Esophagus (tissue), 2 donors: ENCODE measurements at regions not wholly inside any gene's neighbourhood (a gene's known extent, or its start where the extent isn't known, plus 50 kb on each side); places are given as distances from the start of the nearest gene placed in this dataset.

ENCODE experiments used
- H3K27ac ChIP-seq, 2 donors: one replicate each; pipeline ENCODE4 v1.5.1; 2013; ENCODE audit warnings: low read depth in 2 of 2, mild to moderate bottlenecking in 2 of 2, inconsistent platforms in 1 of 2, low read length in 1 of 2, moderate library complexity in 1 of 2
- H3K27me3 ChIP-seq, 2 donors: one replicate each; pipeline ENCODE4 v1.6.1; 2013; ENCODE audit warnings: low read length in 2 of 2, control low read depth in 1 of 2, mild to moderate bottlenecking in 1 of 2; ENCODE audit not compliant: insufficient read depth in 2 of 2, control insufficient read depth in 1 of 2
- H3K36me3 ChIP-seq, 2 donors: one replicate each; pipeline ENCODE4 v1.6.1; 2013; ENCODE audit warnings: low read length in 1 of 2; ENCODE audit not compliant: control insufficient read depth in 2 of 2, insufficient read depth in 2 of 2
- H3K4me1 ChIP-seq, 2 donors: one replicate each; pipeline ENCODE4 v1.6.1; 2013; ENCODE audit warnings: low read length in 1 of 2; ENCODE audit not compliant: control insufficient read depth in 2 of 2, insufficient read depth in 2 of 2
- H3K4me3 ChIP-seq, 2 donors: one replicate each; pipeline ENCODE4 v1.5.1; 2013; ENCODE audit warnings: low read length in 2 of 2, mild to moderate bottlenecking in 2 of 2, low read depth in 1 of 2, moderate library complexity in 1 of 2
- H3K9me3 ChIP-seq, 2 donors: one replicate each; pipeline ENCODE4 v1.6.1; 2013; ENCODE audit warnings: mild to moderate bottlenecking in 2 of 2, low read depth in 1 of 2, low read length in 1 of 2, moderate library complexity in 1 of 2; ENCODE audit not compliant: control insufficient read depth in 2 of 2, insufficient read depth in 1 of 2
- WGBS, 2 donors: extraction: QIAGEN DNeasy Blood & Tissue Kit; methylation state at CpG; one replicate each; pipeline ENCODE4 v1.1.7; 2013; 5-methylcytosine and 5-hydroxymethylcytosine counted together
- donor health status: healthy with polysubstance abuse.
- donor health status: Bipolar disorder and iron deficiency.

DNA sequence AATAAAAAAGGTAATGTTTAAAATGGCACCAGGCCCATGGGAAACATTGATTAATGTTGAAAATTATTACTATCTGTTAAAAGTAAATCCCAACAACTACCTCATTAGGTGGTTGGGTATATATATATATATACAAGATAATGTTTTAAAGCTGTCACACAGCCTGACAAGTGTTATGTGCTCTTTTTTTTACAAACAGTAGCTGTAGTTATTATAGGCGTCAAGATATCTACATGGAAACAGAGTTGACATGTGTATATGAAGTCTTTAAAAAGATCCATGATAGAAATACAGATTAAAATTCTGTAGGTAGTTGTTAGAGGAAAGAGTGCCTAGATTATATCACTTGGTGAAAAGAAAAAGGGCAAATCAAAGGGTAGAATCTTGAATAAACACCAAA lies 279.9 kb downstream of the SLITRK6 start:
- Histone ChIP-seq H3K4me3 (no peak overlapping the region), H3K36me3 (no peaks in the 10 kb centered on the region), H3K9me3 (no peaks in the 10 kb centered on the region), H3K27ac (no peak overlapping the region), H3K4me1 (no peaks in the 10 kb centered on the region), H3K27me3 (no peaks in the 10 kb centered on the region)
- 46 to 51% methylated on average over 1 of the region's 1 CpG for WGBS, 2 donors

DNA sequence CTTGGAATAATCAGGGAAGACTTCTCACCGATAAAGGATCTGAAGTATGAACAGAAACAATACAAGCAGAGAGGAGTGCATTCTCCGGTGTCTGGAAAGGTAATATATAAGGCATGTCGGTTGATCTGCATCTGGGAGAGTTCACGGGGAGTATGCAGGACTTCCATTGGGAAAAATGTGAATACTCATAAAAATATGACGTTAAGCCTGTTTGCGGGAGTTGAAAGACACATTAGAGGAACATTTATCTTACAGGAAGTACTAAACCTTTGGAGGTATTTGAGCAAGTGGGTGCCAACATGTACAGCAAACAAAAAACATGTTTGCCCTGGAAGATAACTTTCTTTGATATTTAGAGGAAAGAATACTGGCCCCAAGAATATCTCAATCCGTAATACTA lies 286.8 kb downstream of the SLITRK6 start:
- H3K4me1 ChIP-seq: peaks cover 0 to 3% of the 10 kb centered on the region in 2 donors
- H3K36me3 ChIP-seq: no peaks in the 10 kb centered on the region
- WGBS, 2 donors: 58 to 88% methylated on average over 7 of the region's 7 CpGs
- no peaks in the 10 kb centered on the region for H3K27me3 ChIP-seq
- H3K27ac ChIP-seq: no peak overlapping the region
- H3K9me3 ChIP-seq: peaks cover 0 to 2% of the 10 kb centered on the region in 2 donors
- no peak overlapping the region for H3K4me3 ChIP-seq

DNA sequence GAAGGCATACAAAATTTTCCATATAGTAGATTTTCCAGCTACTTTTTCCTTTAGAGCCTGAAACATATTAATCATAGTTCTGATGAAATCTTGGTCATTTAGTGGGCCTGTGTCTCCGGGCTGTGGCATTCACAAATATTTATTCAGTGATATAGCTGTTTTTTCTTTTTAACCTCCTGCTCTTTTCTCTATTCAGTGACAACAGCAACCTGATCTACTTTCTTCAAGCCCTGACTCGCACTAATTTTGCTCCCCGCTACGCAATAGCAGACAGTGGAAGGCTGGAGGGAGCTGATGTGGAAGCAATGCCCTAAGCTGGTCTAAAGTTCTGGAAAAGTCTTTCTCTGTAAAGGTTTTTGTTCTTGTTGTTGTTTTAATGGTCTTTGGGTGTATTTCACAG lies 289.7 kb downstream of the SLITRK6 start:
- 48 to 49% methylated on average over 4 of the region's 4 CpGs for WGBS, 2 donors
- H3K36me3 ChIP-seq: no peaks in the 10 kb centered on the region
- no peaks in the 10 kb centered on the region for H3K27me3 ChIP-seq
- H3K27ac ChIP-seq: no peak overlapping the region
- H3K4me3 ChIP-seq: no peak overlapping the region
- H3K4me1 ChIP-seq: peaks cover 0 to 3% of the 10 kb centered on the region in 2 donors
- peaks cover 0 to 2% of the 10 kb centered on the region in 2 donors for H3K9me3 ChIP-seq

DNA sequence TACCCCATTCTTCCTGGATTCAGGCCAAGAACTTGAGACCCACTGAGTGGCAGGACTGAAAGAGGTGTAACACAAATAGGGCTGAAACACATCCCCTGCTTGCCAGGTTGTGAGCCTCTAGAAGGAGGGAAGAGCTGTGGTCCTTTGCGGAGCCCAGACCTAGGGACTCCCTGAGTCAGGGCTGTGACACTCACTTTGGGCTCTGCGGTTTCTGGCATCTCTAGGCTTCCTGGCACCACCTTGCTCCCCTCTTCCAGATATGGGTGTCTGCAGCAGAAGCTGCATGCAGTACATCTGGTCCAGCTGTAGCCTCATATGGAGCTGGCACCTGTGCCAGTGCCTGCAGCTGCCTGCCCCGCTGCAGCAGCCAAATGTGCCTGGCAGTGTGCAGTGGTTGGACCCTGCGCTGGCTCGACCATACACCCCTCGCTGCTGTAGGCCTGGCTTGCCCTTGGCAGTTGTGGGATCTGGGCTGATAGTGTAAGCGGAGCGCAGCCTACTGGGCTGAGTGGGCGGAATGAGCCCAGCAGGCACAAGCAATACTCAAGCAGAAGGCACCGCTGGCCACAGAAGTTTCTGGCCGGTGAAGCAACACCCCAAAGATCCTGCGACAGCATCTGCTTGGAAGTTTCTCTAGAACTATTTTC lies 290.4 kb downstream of the SLITRK6 start:
- peaks cover 0 to 3% of the 10 kb centered on the region in 2 donors for H3K4me1 ChIP-seq
- H3K27me3 ChIP-seq: no peaks in the 10 kb centered on the region
- H3K4me3 ChIP-seq: no peak overlapping the region
- no peak overlapping the region for H3K27ac ChIP-seq
- 63 to 66% methylated on average over 12 of the region's 12 CpGs for WGBS, 2 donors
- peaks cover 0 to 2% of the 10 kb centered on the region in 2 donors for H3K9me3 ChIP-seq
- no peaks in the 10 kb centered on the region for H3K36me3 ChIP-seq

DNA sequence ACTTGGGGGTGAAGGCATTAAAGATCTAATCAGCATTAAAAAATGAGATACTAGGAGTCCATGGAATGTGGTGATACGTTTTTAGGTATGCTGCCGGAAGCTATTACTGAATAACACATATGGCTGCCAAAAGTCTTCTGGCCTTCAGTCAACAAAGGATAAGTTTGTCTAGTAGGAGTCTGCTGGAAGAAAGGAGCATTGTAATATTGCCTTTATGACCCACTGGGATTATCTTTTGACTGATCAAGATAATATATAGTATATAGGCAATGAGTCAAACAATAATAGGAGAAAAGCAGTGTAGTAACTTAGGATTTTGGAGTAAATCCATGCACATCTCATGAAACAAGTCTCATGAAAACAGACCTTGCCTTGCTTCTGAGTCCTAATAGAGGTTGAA lies 295.4 kb downstream of the SLITRK6 start:
- H3K4me1 ChIP-seq: peaks cover 0 to under 1% of the 10 kb centered on the region in 2 donors
- no peak overlapping the region for H3K4me3 ChIP-seq
- no peaks in the 10 kb centered on the region for H3K36me3 ChIP-seq
- H3K27me3 ChIP-seq: no peaks in the 10 kb centered on the region
- H3K27ac ChIP-seq: no peak overlapping the region
- 31 to 35% methylated on average over 2 of the region's 2 CpGs for WGBS, 2 donors
- peaks cover 0 to 2% of the 10 kb centered on the region in 2 donors for H3K9me3 ChIP-seq

DNA sequence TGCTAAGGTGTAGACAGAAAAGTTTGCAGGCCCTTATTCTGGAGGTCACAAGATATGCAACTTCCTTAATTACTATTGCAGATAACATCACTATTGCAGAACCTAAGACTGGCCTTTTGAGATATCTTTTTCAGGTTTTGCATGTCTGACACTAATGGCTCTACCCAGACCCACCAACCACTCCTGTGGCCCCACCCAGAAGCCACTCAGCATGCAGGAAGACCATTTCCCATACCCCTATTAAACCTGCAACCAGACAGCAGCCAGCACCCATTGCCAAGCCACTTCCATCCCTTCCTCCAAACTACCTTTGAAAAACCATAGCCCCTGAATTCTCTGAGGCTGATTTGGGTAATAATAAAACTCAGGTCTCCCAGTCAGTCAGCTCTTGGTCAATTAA lies 297.6 kb downstream of the SLITRK6 start:
- H3K27me3 ChIP-seq: no peaks in the 10 kb centered on the region
- no peak overlapping the region for H3K4me3 ChIP-seq
- no peak overlapping the region for H3K27ac ChIP-seq
- H3K9me3 ChIP-seq: no peaks in the 10 kb centered on the region
- no peaks in the 10 kb centered on the region for H3K4me1 ChIP-seq
- H3K36me3 ChIP-seq: no peaks in the 10 kb centered on the region

DNA sequence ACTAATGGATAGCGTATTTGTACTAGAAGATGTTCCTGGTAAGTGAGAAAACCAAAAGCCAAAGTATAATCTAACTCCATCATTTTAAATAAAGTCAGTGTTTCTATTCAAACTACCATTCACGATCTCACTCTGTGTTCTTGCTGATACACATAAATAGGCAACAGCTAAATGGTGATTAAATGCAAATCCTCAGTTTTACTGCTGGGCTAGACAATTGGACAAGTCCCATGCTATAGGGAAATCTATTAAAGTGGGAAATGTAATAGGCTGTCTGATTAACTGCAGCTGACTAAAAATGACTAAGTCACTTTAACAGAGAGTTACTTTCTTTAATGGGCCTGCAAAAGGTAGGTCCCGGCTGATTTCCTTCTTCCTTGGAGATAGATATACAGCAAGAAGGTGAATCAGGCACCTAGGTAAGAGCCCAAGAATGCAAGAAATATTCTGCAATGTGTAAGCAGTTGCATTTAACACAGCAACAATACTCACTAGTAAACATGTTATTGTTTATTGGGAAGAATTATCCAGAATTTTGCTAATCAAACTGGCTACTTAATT lies 298.4 kb downstream of the SLITRK6 start:
- WGBS, 2 donors: 67 to 72% methylated on average over 3 of the region's 3 CpGs
- no peak overlapping the region for H3K27ac ChIP-seq
- H3K36me3 ChIP-seq: no peaks in the 10 kb centered on the region
- no peak overlapping the region for H3K4me3 ChIP-seq
- no peaks in the 10 kb centered on the region for H3K9me3 ChIP-seq
- no peaks in the 10 kb centered on the region for H3K4me1 ChIP-seq
- H3K27me3 ChIP-seq: no peaks in the 10 kb centered on the region

DNA sequence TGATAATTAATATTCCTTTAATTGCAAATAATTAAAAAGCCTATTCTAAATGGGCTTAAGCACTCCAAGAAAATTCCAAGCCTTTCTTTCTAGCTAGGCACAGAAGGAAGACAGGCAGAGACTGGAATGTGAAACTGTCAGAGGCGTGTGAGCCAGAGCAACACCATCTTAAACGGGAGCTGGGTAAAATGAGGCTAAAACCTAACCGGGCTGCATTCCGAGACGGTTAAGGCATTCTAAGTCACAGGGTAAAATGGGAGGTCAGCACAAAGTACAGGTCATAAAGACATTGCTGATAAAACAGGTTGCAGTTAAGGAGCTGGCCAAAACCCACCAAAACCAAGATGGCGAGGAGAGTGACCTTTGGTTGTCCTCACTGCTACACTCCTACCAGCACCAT lies 300.4 kb downstream of the SLITRK6 start:
- H3K4me1 ChIP-seq: no peaks in the 10 kb centered on the region
- H3K9me3 ChIP-seq: no peaks in the 10 kb centered on the region
- H3K27ac ChIP-seq: no peak overlapping the region
- no peak overlapping the region for H3K4me3 ChIP-seq
- no peaks in the 10 kb centered on the region for H3K36me3 ChIP-seq
- 86 to 94% methylated on average over 6 of the region's 6 CpGs for WGBS, 2 donors
- H3K27me3 ChIP-seq: no peaks in the 10 kb centered on the region

DNA sequence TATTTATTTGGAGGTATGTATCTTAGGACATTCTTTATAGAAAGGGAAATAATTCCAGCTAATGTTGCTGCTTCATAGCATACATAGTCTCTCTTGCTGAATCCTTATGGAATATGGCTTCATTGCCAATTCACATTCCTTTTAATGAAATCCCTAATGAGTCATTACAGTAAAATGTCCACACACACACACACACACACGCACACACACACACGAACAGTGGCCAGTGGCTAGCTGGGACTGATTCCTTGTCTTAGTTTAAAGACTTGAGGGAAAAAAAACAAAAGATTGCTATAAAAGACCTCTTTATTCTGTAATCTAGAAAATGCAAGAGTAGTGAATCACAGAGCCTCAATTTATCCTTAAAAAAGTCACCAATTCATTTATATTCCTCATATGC lies 301.6 kb downstream of the SLITRK6 start:
- no peaks in the 10 kb centered on the region for H3K9me3 ChIP-seq
- no peaks in the 10 kb centered on the region for H3K36me3 ChIP-seq
- WGBS, 2 donors: 37 to 58% methylated on average over 2 of the region's 2 CpGs
- no peak overlapping the region for H3K27ac ChIP-seq
- H3K27me3 ChIP-seq: no peaks in the 10 kb centered on the region
- no peaks in the 10 kb centered on the region for H3K4me1 ChIP-seq
- no peak overlapping the region for H3K4me3 ChIP-seq

DNA sequence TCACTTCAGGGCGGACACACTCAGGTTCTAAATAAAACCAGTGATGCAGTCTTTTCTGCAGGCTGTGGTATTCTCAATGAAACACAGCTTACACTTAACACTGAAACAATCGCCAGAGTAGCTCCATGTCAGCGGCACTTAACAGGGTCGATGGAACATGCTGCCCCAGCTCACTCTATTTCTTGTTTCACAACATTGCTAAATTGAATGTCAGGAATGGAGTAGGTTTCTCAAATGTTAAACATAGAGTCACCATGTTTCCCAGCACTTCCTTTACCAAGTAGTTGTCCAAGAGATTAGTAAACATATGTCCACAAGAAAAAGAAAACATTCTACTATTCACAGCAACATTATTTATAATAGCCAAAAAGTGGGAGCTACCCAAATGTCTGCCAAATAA lies 306.9 kb downstream of the SLITRK6 start:
- no peaks in the 10 kb centered on the region for H3K27me3 ChIP-seq
- 86 to 90% methylated on average over 4 of the region's 4 CpGs for WGBS, 2 donors
- no peaks in the 10 kb centered on the region for H3K9me3 ChIP-seq
- H3K27ac ChIP-seq: no peak overlapping the region
- H3K36me3 ChIP-seq: no peaks in the 10 kb centered on the region
- no peaks in the 10 kb centered on the region for H3K4me1 ChIP-seq
- no peak overlapping the region for H3K4me3 ChIP-seq
